ENCODE measurements at regions not wholly inside any gene's neighbourhood (a gene's known extent, or its start where the extent isn't known, plus 50 kb on each side); places are given as distances from the start of the nearest gene placed in this dataset.

GRCh38 chr21:35679076-35679475 lies 381.2 kb downstream of the SETD4 start:
- no peak for TF ChIP-seq POLR2A (IDR thresholded peaks at IDR 0.05)
- TF ChIP-seq, protein P1, sequence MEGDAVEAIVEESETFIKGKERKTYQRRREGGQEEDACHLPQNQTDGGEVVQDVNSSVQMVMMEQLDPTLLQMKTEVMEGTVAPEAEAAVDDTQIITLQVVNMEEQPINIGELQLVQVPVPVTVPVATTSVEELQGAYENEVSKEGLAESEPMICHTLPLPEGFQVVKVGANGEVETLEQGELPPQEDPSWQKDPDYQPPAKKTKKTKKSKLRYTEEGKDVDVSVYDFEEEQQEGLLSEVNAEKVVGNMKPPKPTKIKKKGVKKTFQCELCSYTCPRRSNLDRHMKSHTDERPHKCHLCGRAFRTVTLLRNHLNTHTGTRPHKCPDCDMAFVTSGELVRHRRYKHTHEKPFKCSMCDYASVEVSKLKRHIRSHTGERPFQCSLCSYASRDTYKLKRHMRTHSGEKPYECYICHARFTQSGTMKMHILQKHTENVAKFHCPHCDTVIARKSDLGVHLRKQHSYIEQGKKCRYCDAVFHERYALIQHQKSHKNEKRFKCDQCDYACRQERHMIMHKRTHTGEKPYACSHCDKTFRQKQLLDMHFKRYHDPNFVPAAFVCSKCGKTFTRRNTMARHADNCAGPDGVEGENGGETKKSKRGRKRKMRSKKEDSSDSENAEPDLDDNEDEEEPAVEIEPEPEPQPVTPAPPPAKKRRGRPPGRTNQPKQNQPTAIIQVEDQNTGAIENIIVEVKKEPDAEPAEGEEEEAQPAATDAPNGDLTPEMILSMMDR (IDR thresholded peaks at IDR 0.05), result no peak
- H3K9me3 ChIP-seq (replicated peaks in 1 of 3), result no peaks in the 10 kb centered on the region
- no peaks in the 10 kb centered on the region for H3K27me3 ChIP-seq
- 78 to 89% (median 87%) methylated on average over 2 of the region's 2 CpGs for WGBS, 4 donors
- H3K4me3 ChIP-seq, result no peak overlapping the region
- H3K4me1 ChIP-seq (replicated peaks in 1 of 2), result no peaks in the 10 kb centered on the region
- no peak overlapping the region for H3K27ac ChIP-seq
- DNase-seq, result no peak
- intact Hi-C loops (cut with DNase I), result no loop called here
- H3K36me3 ChIP-seq (replicated peaks in 1 of 2), result no peaks in the 10 kb centered on the region

DNA sequence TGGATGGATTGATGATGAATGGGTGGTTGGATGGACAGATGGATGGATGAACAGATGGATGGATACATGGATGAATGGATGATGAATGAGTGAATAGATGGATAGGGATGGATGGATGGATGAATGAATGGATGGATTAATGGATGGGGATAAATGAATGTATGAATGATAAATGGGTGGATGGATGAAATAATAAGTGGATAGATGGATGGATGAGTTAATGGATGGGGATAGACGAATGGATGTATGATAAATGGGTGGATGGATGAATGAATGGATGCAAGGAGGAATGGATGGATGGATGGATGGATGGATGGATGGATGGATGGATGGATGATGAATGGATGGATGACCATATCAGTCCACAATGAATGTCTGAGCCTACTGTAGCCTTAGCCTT lies 381.9 kb downstream of the SETD4 start:
- H3K4me3 ChIP-seq, result no peak overlapping the region
- no peaks in the 10 kb centered on the region for H3K27me3 ChIP-seq
- TF ChIP-seq, protein P1 (IDR thresholded peaks at IDR 0.05), result no peak
- TF ChIP-seq POLR2A (IDR thresholded peaks at IDR 0.05), result no peak
- H3K27ac ChIP-seq, result no peak overlapping the region
- intact Hi-C loops (cut with DNase I), result no loop called here
- no peaks in the 10 kb centered on the region for H3K4me1 ChIP-seq (replicated peaks in 1 of 2)
- DNase-seq, result no peak
- H3K9me3 ChIP-seq (replicated peaks in 1 of 3), result no peaks in the 10 kb centered on the region
- H3K36me3 ChIP-seq (replicated peaks in 1 of 2), result no peaks in the 10 kb centered on the region
- 68 to 85% (median 80%) methylated on average over 1 of the region's 1 CpG for whole genome bisulfite sequencing, 4 donors

- DNase-seq, result no peak
- no peaks in the 10 kb centered on the region for H3K9me3 ChIP-seq (replicated peaks in 1 of 3)
- no peaks in the 10 kb centered on the region for H3K27me3 ChIP-seq
- no peaks in the 10 kb centered on the region for H3K36me3 ChIP-seq (replicated peaks in 1 of 2)
- intact Hi-C loops (cut with DNase I), result no loop called here
- no peak overlapping the region for H3K27ac ChIP-seq
- WGBS, 4 donors, result 83 to 97% (median 89%) methylated on average over 3 of the region's 3 CpGs
- H3K4me1 ChIP-seq (replicated peaks in 1 of 2), result no peaks in the 10 kb centered on the region
- no peak overlapping the region for H3K4me3 ChIP-seq
- TF ChIP-seq POLR2A (IDR thresholded peaks at IDR 0.05), result no peak
- TF ChIP-seq, protein P1 (IDR thresholded peaks at IDR 0.05), result no peak
Measured at GRCh38 chr21:35677298-35677841, 383.0 kb downstream of the SETD4 start.

- Histone ChIP-seq H3K9me3 (replicated peaks in 1 of 3) (no peaks in the 10 kb centered on the region), H3K27me3 (no peaks in the 10 kb centered on the region), H3K4me3 (no peak overlapping the region), H3K36me3 (replicated peaks in 1 of 2) (no peaks in the 10 kb centered on the region), H3K4me1 (replicated peaks in 1 of 2) (no peaks in the 10 kb centered on the region), H3K27ac (no peak overlapping the region)
- TF ChIP-seq, protein P1 (IDR thresholded peaks at IDR 0.05), result no peak
- no peak for TF ChIP-seq POLR2A (IDR thresholded peaks at IDR 0.05)
- DNase-seq, result no peak
- 49 to 63% (median 58%) methylated on average over 7 of the region's 7 CpGs for WGBS, 4 donors
- intact Hi-C loops (cut with DNase I), result no loop called here
Measured at GRCh38 chr21:35674895-35675470, 385.3 kb downstream of the SETD4 start.

Data from adrenal gland (tissue), 9 donors.